ENCODE measurements at regions not wholly inside any gene's neighbourhood (a gene's known extent, or its start where the extent isn't known, plus 50 kb on each side); places are given as distances from the start of the nearest gene placed in this dataset.
"Not testable (repeated sequence)": the region's sequence is repeated elsewhere in the genome, so short reads cannot be mapped to it uniquely, and the experiment has no call there.

DNA sequence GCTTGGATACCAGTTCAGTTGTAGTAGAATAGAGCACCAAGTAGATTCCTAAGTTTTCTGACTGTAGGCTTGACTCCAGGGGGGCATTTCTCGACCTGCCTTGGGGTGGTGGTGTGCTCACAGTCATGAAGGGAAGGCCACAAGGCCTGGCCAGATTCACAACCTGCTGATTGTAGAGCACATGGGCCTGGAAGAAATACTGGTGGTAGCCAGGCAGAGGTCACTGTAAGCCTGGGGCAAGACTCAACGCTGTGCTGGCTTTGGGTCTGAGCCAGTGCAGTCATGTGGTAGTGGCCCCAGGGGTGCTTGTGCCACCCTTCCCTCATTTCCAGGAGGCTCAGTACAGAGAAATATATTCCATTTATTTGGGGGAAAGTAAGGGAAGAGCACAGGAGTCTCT lies 832.3 kb upstream of the SLC10A2 start:
- DNase-seq (ENCODE audit: low read depth in 2 of 3, low spot score in 2 of 3): no peak

DNA sequence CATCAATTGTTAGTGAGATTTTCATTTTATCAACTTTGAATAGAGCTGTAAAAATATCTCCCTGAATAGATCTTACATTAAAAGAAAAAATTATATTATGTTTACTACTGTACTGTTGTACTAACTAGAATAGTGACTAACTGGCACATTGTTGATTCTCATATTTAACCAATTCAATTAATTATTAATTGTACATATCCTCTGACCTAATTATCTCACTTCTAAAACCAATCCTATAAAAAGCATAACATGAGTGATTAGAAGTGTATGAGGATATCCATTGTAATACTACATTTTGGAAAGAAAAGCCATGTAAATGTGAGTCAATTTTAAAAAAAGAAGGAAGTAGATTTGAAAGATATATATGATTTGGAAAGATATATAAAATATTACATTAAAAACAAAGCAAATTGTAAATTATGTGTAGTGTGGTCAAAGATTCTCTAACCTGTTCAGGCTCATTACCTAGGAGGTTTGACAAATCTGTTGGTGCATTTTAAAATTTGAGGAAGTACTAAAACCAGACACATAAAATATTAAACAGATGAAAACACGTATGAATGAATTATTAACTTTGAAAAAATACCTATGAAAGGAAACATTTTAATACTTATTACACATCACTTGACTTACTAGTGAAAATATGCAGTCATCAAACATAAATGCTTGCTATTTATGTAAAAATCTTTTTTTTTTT lies 829.8 kb upstream of the SLC10A2 start:
- DNase-seq (ENCODE audit: low read depth in 2 of 3, low spot score in 2 of 3): no peak

DNA sequence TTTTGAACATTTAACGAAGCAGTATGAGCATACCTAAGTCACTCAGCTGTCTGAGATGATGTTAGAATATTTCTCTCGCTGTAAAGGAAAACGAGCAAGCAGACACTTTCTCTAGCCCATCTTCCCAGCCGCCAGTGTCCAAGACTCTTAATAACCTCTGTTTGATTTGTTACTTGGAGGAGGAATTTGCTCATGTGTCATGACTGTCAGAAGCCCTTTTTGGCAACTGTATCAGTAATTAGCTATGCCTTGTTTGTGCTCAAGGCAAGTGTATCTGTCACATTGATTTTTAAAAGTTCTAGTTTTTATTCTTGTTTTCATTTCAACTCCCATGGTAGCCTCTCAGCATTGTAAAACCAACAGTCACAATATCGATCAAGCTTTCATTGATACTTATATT lies 828.4 kb upstream of the SLC10A2 start:
- DNase-seq (ENCODE audit: low read depth in 2 of 3, low spot score in 2 of 3): no peak

DNA sequence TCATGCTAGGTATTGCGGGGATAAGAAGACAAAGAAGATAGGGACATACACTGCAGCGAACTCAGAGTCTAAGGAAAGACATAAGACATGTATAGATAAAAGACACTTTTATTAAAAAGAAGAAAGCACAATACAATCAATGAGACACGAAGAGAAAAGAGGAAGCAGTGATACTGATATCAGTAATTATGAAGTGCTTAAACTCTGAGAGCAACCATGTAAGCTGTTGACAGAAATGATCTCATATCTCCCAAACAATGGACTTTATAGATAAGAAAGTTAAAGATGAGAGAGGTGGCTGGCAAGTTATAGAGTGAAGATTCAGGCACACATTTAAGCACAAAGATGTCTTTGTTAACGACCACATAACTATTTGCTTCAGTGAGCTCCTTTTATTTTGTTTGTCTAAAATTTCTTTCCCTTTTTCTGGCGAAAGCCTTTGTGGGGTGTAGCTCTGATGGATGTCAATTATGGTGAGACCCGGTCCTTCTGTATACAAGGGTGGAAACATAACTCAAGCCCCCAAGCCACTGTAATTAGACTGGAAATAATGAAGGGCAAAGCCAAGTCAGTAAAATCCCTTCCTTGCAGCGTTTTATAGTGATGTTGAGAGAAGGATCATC lies 818.0 kb upstream of the SLC10A2 start:
- no peak for DNase-seq (ENCODE audit: low read depth in 2 of 3, low spot score in 2 of 3)

DNA sequence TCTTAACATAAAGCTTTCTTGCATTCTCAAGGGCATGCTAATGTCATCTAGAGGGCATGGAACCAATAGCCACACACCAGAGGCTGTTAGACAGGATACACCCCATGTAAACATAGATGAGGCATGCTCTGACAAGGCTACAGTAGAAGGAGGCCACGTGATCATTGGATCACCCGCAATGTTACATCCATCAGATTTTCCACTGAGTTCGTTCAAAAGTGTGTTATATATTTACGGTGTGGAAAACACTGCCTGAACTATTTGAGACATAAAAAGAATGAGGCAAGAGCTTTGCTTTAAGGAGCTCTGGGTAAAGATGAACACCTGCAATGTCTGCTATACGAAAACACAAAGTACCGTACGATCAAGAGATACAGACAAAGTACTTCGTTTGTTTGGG lies 817.5 kb upstream of the SLC10A2 start:
- DNase-seq (ENCODE audit: low read depth in 2 of 3, low spot score in 2 of 3): no peak

DNA sequence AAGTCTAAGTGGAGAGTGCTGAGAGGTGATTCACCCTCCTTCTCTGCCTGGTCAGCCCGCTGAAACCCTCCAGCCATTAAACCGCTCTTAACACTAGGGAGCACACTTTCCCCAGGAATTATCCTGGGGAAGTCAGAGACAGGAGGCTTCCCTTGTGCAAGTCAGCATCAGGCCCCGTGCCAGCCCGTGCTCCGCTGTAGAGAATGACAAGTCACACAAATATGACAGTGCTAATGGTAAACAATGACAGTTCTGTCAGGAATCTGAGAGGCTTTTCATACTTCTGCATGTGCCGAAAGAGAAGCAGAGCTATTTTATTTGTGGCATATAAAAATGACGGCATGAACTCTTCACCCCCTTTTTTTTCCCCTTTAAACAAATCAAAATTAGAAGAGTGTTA lies 816.9 kb upstream of the SLC10A2 start:
- no peak for DNase-seq (ENCODE audit: low read depth in 2 of 3, low spot score in 2 of 3)

DNA sequence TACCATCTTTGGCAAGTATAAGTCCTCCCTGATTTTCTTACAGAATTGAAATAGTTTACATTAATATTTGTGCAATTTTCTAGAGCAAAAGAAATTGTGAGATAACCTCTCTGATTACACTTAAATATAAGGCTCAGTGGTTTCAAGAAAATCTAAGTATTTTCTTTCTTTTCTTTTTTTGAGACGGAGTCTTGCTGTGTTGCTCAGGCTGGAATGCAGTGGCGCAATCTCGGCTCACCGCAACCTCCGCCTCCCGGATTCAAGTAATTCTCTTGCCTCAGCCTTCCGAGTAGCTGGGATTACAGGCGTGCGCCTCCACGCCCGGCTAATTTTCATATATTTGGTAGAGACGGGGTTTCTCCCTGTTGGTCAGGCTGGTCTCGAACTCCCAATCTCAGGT lies 813.9 kb upstream of the SLC10A2 start:
- DNase-seq (ENCODE audit: low read depth in 2 of 3, low spot score in 2 of 3): not testable (repeated sequence)

DNA sequence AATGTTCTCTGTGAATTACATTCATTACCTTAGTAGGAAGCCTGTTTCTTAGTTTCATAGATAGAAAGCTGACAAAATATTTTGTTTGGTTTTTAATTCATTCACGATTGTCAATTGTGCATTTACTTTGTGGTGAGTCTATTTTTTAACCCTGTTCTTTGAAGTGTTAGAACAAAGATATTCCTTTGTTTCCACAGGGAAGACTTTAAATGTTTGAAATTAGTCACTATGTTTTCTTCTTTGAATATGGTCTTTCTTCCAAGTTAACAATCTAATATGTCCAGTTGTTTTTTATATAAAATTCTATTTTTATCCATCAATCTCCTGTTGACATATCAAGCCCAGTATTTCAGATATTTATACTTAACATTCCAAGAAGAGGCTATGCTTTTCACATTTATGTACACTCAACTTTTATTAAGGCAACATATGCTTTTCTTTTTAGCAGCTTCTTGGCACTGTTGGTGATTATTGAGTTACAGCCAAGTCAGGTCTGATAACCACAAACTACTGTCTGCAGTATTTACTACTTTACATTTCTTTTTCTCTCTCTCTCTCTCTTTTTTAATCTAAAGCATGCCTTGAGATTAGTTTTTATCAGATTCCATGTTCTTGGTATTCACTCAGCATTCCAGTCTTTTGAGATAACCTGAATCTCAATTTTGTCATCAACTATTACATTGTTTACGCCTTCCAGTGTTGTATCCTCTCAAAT lies 812.8 kb upstream of the SLC10A2 start:
- DNase-seq (ENCODE audit: low read depth in 2 of 3, low spot score in 2 of 3): no peak

DNA sequence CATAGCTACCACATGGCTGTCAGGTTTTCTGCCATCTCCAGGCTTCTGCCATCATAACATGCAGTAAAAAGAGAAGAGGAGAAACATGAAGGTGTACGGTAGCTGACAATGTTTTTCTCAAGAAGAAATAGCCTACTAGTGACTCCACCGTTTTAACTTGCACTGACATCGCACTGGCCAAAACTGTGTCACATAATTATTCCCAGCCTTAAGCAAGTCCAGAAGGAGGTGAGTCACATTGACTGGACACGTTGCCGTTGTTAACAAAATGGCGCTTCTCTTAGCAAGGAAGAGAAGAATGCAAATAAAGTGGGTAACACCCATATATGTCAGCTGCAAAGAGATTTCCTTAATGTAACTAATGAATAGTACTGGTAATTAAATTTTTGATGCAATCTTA lies 810.4 kb upstream of the SLC10A2 start:
- DNase-seq (ENCODE audit: low read depth in 2 of 3, low spot score in 2 of 3): no peak

DNA sequence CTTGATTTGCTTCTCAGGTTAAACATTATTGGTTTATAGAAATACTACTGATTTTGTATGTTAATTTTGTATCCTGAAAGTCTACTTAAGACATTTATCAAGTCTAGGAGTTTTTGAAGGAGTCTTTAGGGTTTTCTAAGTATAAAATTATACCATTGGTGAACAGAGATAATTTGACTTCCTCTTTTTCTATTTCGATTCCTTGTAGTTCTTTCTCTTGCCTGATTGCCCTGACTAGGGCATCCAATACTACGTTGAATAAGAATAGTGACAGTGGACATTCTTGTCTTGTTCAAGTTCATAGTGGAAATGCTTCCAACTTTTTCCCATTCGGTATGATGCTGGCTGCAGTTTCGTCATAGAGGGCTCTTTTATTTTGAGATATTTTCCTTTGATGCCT lies 807.5 kb upstream of the SLC10A2 start:
- no peak for DNase-seq (ENCODE audit: low read depth in 2 of 3, low spot score in 2 of 3)

DNA sequence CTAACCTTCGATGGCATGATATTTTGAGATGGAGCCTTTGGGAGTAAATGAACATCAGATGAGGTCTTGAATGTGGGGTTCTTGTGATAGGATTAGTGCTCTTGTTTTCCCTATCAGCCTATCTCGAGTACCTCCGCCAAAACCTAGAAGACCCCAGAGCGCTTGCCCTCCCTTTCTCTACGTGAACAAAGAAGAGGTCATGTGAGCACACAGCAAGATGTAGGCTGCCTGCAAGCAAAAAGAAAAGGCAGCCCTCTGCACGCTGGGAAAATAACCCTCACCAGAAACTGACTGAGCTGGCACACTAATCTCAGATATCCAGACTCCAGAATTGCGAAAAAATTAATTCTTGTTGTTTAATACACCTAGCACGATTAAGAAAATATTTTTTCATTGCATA lies 799.8 kb upstream of the SLC10A2 start:
- DNase-seq (ENCODE audit: low read depth in 2 of 3, low spot score in 2 of 3): no peak

DNA sequence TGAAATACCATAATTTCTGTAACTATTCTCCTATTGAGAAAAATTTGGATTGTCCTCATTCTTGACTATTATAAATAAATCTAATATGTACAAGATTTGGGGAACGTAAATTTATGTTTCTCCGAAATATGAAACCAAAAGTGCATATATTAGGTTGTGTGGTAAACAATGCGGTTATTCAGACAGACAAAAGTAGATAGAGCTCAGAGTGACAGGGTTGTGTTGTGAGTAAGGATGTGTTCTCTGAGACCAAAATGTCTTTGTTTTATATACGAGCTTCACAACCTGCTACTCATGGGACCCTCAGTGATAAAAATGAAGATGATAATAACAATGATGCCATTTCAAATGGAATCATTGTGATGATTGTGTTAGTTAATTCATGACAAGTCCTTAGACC lies 796.3 kb upstream of the SLC10A2 start:
- no peak for DNase-seq (ENCODE audit: low read depth in 2 of 3, low spot score in 2 of 3)

DNA sequence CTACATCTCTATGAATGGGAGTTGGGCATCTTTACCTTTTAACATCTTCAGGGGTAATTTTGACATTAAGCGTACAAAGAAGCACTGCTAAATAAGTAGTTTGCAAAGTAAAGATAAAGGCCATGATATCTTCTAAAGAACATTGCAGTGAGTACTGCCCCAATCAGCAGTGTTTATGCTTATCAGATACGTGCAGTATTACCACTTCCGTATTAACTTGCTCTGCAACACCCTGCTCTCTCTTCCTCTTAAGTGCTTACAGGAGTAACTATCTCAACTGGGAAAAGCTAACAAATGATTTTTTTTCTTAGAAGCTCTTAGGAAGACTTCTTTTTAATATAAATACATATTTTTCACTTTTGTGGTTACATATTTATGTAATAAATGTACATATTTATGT lies 793.7 kb upstream of the SLC10A2 start:
- DNase-seq (ENCODE audit: low read depth in 2 of 3, low spot score in 2 of 3): no peak

DNA sequence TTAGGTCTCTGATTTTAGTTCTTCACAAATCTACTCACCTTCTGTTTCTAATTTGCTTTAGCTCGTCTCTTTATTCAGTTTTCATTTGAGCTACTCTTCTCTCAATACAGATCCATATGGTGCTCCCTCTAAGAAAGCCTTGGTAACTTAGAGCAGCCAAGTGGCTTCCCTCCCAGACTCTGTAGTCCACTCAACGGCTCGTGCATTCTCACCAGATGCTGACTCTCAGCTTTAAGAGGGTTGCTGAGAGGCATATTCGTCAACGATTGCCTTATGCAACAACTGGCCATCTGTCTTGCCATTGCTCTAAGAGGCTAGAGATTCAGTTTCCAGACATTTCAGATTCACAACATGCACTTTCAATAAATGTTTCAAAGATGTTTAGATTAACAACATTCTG lies 785.8 kb upstream of the SLC10A2 start:
- no peak for DNase-seq (ENCODE audit: low read depth in 2 of 3, low spot score in 2 of 3)

DNA sequence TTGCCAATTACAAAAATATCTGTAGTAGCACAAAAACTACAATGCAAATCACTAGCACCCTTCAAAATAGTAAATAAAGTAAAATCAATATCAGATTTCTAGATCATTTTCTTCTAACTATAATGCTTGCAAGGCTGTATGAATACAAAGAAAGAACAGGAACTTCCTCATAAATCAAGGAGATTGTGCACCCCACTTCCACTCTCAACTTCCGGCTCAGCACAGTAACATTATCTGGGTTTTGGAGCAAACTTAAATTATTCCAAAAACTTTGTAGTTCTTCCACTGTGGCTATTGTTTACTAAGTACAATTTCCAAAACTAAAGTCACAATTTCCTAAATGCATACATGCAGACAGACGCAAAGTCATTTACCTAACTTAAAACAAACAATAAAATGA lies 778.3 kb upstream of the SLC10A2 start:
- no peak for DNase-seq (ENCODE audit: low read depth in 2 of 3, low spot score in 2 of 3)

DNA sequence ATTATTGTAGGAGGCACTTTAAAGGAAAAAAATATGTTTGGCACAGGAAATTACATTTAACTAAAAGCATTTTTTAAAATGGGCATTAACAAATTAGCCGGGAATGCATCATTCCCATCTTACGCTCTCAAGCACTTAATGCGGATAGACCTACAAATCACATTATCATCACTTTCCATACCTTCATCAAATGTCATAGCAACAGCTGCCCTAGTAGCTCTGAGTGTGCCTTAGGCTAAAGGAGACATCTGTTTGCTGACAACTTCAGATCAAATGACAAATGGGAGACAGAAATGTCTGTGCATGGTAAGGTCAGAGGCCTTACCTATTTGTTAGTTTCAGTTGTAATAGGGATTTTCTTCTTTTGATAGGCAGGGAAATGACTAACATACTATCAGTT lies 773.2 kb upstream of the SLC10A2 start:
- no peak for DNase-seq (ENCODE audit: low read depth in 2 of 3, low spot score in 2 of 3)

DNA sequence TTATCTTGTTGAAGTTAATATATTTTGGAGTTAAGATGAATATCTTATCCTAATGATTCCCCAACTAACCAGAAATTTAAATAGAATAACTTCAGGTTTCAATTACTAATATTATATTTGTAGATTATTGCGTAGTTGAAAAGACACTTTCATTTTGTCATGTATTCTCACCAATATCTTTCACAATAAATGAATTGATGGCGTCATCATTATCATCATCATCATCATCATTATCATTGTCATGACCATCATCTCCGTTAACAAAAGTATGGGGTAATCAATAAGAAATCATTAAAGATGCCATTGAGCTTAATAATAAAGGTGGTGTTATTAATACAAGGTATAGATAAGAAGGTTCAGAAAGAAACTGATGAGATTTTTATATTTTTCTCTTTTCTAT lies 768.8 kb upstream of the SLC10A2 start:
- no peak for DNase-seq (ENCODE audit: low read depth in 2 of 3, low spot score in 2 of 3)

DNA sequence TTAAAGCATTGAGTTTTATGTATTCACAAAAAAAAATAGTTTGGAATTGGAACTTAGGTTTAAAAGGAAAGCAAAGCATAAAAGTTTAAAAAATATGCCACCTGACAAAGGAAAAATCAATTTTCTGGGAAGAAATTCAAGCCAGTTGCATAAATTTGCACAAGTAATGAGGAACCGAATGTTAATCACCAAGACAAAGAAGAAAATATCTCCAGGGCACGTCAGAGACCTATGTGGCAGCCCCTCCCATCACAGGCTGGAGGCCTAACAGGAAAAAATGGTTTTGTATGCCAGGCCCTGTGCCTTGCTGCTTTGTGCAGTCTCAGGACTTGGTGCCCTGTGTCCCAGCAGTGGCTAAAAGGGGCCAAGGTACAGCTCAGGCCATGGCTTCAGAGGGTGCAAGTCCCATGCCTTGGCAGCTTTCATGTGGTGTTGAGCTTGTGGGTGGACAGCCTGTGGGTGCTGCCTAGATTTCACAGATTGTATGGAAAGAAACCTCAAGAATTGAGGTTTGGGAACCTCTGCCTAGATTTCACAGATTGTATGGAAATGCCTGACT lies 767.2 kb upstream of the SLC10A2 start:
- DNase-seq (ENCODE audit: low read depth in 2 of 3, low spot score in 2 of 3): no peak

DNA sequence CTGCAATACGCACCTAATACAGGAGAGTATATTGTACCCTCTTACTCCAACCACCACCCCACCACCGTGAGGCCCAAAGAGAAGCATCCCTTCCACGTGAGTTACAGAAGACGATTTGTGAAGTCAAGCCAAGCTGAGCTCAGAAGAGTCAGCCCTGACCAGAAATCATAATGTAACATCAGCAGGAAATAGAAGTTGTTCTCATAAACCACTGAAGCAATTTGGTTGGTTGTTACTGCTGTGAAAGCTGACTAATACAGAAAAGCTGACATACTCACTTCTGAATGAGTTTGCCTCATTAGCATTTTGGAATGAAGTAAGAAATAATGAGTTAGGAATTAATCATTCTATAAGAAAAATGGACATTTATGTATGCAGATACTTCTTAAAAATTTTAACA lies 749.4 kb upstream of the SLC10A2 start:
- DNase-seq (ENCODE audit: low read depth in 2 of 3, low spot score in 2 of 3): no peak

DNA sequence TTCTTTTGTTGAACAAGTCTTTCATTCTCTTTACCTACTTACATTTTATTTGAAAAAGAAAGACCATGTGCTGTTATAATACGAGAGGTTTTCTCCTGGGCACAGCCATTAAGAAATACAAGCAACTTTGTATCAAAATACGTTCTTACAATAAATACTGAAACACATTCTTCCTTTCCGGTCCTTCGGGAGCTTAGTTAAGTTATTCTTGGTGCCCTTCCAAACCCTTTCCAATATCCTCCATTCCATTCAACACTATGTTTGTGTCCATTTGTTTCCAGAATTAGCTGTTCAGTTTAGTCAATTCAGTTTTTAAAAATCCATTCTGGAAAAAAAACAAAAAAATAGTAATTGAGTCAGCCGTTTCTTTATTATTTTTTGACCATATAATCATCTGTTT lies 746.8 kb upstream of the SLC10A2 start:
- DNase-seq (ENCODE audit: low read depth in 2 of 3, low spot score in 2 of 3): no peak

DNA sequence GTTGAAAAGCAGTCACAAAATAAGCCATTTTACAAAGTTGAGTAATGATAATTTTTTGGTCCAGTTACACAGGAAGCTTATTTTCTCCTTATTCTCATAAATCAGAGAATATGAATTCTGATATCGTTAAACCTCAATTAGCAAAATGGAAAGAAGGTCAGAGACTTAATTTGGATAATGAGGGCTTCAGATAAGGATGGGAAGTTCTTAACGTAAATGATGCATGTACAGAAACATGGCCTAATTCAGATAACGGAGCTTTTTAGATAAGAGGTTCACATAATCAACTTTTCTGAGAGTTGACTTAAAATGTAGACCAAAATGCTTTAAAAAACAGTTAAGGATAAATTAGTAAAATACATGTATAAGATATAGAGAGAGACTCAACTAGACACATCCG lies 746.3 kb upstream of the SLC10A2 start:
- no peak for DNase-seq (ENCODE audit: low read depth in 2 of 3, low spot score in 2 of 3)

DNA sequence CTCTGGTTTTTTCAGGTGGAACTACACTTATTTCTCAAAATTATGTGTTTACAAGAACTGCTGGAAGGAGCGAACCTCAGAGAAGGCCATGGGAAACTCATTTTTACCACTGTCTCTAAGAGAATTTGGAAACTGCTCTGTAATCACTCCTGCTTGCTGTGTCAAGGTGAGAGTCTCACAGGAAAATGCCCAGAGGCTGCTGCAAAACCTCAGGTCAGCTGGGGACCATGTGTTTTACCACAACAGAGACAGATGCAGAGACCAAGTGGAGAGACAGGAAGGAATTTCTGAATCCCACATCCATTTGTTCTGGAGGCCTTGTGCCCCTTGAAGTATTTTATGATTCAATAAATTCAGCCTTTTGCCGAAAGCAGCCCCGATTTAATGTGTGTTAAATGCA lies 743.8 kb upstream of the SLC10A2 start:
- DNase-seq (ENCODE audit: low read depth in 2 of 3, low spot score in 2 of 3): no peak
